Calu3 (cell line): ENCODE measurements at regions not wholly inside any gene's neighbourhood (a gene's known extent, or its start where the extent isn't known, plus 50 kb on each side); places are given as distances from the start of the nearest gene placed in this dataset.

ENCODE experiments used
- BruUV-seq: library from RNA; stranded (reverse); fragments of 400-500 nt; replicated peaks from 2 replicates; lab custom pipeline; 2021; lab: Mats Ljungman, UMichigan
- CTCF ChIA-PET: fragments of 300-600 bp; sonication (Branson Sonifier 250); formaldehyde crosslinking; loops from one replicate; lab custom pipeline; 2022; ENCODE audit warnings: antibody characterized with exemption; lab: Charles Lee
- DNase-seq: peaks from one replicate; pipeline ENCODE4 v3.0.0; 2022
- H3K27ac Mint-ChIP-seq: one replicate; pipeline ENCODE4 v1.8.0; 2022; ENCODE audit warnings: mixed read lengths; ENCODE audit not compliant: unreplicated experiment
- H3K27me3 Mint-ChIP-seq: one replicate; pipeline ENCODE4 v1.8.0; 2022; ENCODE audit warnings: mixed read lengths; ENCODE audit not compliant: unreplicated experiment
- H3K36me3 Mint-ChIP-seq: one replicate; pipeline ENCODE4 v1.8.0; 2022; ENCODE audit warnings: mild to moderate bottlenecking, moderate library complexity, mixed read lengths; ENCODE audit not compliant: insufficient read depth, unreplicated experiment
- H3K4me1 Mint-ChIP-seq: one replicate; pipeline ENCODE4 v1.8.0; 2022; ENCODE audit warnings: mild to moderate bottlenecking, low read depth, mixed read lengths; ENCODE audit not compliant: unreplicated experiment
- H3K4me3 Mint-ChIP-seq: one replicate; pipeline ENCODE4 v1.8.0; 2022; ENCODE audit warnings: mild to moderate bottlenecking, low read depth, moderate library complexity, mixed read lengths; ENCODE audit not compliant: unreplicated experiment
- H3K9me3 Mint-ChIP-seq: one replicate; pipeline ENCODE4 v1.8.0; 2022; ENCODE audit warnings: low read depth, mixed read lengths; ENCODE audit not compliant: unreplicated experiment
- intact Hi-C: fragments of 100-400 bp; cut with micrococcal nuclease; formaldehyde crosslinking; loops from one replicate; pipeline ENCODE4 v1.10.0; 2022; ENCODE audit not compliant: unreplicated experiment
- TF ChIP-seq, protein P1 (sequence below): fragments of 200-600 bp; IDR thresholded peaks from one replicate; pipeline ENCODE4 v1.8.0; 2022; ENCODE audit warnings: antibody characterized with exemption; ENCODE audit not compliant: unreplicated experiment

DNA sequence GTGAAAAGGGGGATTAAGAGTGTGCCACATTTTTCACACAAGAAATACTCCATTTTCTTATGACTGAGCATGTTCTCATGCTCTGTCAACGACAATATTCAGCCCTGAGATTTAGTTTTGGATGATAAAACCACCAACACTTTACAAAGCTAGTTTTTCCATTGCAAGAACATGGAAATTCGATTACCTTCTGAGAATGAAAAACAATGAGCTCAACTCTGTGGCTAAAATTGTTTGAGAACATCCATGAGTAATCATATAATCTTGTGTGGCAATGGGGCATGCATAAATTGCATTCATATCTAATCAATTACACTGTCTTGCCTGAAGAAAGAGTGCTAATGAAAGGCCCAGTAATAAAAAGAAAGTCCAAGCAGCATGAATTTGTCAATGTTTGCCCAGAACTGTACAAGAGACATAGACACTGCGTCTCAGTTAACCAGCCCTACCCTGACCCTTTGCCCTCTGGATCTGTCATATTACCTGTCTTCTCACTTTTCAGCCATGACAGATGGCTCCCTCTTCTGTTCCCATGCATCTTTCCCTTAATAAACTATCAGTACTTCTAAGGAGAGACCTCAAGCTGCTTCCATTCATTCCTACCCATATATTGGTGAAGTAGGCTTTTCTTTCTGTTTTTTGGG, 253.4 kb downstream of the FAM76B start:
- Mint-ChIP-seq H3K9me3 (no peaks in the 10 kb centered on the region), H3K36me3 (no peaks in the 10 kb centered on the region), H3K4me1 (no peaks in the 10 kb centered on the region), H3K27me3 (peaks cover 42% of the 10 kb centered on the region), H3K4me3 (no peak overlapping the region), H3K27ac (no peak overlapping the region)
- CTCF ChIA-PET = no interaction called here
- BruUV-seq = no TSS peak
- intact Hi-C loops = no loop called here
- no peak for DNase-seq
- TF ChIP-seq, protein P1, sequence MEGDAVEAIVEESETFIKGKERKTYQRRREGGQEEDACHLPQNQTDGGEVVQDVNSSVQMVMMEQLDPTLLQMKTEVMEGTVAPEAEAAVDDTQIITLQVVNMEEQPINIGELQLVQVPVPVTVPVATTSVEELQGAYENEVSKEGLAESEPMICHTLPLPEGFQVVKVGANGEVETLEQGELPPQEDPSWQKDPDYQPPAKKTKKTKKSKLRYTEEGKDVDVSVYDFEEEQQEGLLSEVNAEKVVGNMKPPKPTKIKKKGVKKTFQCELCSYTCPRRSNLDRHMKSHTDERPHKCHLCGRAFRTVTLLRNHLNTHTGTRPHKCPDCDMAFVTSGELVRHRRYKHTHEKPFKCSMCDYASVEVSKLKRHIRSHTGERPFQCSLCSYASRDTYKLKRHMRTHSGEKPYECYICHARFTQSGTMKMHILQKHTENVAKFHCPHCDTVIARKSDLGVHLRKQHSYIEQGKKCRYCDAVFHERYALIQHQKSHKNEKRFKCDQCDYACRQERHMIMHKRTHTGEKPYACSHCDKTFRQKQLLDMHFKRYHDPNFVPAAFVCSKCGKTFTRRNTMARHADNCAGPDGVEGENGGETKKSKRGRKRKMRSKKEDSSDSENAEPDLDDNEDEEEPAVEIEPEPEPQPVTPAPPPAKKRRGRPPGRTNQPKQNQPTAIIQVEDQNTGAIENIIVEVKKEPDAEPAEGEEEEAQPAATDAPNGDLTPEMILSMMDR = no peak

DNA sequence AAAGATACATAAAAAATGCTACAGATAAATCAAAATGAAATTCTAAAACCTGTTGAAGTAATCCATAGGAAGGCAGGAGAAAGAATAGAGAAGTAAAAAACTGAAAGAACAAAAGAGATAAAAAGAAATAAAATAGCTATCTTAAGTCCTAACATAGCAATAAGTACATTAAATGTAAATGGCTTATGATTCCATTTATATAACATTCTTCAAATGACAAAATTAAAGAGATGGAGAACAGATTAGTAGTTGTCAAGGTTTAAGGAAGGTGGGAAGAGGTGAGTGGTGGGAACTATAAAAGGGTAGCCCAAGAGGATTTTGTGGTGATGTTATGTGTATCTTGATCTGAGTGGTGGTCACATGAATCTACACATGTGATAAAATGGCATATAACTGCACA, 254.8 kb downstream of the FAM76B start:
- BruUV-seq = no TSS peak
- TF ChIP-seq, protein P1 = no peak
- DNase-seq = no peak
- peaks cover 55% of the 10 kb centered on the region for H3K27me3 Mint-ChIP-seq
- CTCF ChIA-PET = no interaction called here
- H3K27ac Mint-ChIP-seq = no peak overlapping the region
- no peak overlapping the region for H3K4me3 Mint-ChIP-seq
- no peaks in the 10 kb centered on the region for H3K9me3 Mint-ChIP-seq
- intact Hi-C loops = no loop called here
- no peaks in the 10 kb centered on the region for H3K4me1 Mint-ChIP-seq
- no peaks in the 10 kb centered on the region for H3K36me3 Mint-ChIP-seq

DNA sequence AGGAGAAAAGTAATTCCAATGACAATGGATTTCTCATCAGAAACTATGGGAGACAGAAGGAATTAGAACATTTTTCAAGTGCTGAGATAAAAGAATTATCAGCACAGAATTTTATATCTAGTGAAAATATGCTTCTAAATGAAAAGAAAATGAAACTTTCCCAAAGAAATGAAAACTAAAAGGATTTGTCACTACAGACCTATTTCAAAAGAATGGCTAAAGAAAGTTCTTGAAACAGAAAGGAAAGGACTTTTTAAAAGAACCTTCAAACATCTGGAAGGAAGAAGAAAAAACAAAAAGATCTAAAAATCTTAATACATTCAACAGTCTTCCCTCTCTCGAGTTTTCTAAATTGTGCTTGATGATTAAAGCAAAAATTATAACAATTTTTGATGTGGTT, 255.4 kb downstream of the FAM76B start:
- H3K4me1 Mint-ChIP-seq = no peaks in the 10 kb centered on the region
- no peak for DNase-seq
- TF ChIP-seq, protein P1 = no peak
- no peaks in the 10 kb centered on the region for H3K9me3 Mint-ChIP-seq
- CTCF ChIA-PET = no interaction called here
- BruUV-seq = no TSS peak
- H3K36me3 Mint-ChIP-seq = no peaks in the 10 kb centered on the region
- no peak overlapping the region for H3K27ac Mint-ChIP-seq
- intact Hi-C loops = no loop called here
- no peak overlapping the region for H3K4me3 Mint-ChIP-seq
- H3K27me3 Mint-ChIP-seq = peaks cover 55% of the 10 kb centered on the region

DNA sequence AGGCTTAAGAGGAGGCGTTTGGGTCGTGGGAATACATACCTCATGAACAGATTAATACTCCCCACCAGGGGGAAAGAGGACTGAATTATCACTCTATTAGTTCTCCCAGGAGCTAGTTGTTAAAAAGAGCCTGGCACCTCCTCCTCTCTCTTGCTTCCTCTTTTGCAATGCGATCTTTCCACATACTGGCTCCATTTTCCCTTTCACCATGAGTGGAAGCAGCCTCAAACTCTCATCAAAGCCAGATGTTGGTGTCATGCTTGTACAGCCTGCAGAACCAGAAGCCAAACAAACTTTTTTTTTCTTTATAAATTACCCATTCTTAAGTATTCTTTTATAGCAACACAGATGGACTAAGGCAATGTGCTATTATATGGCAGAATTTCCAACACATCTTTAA, 258.5 kb downstream of the FAM76B start:
- no peaks in the 10 kb centered on the region for H3K4me1 Mint-ChIP-seq

More for the DNA sequence above, 258.5 kb downstream of the FAM76B start:
- H3K27ac Mint-ChIP-seq = no peak overlapping the region
- H3K36me3 Mint-ChIP-seq = no peaks in the 10 kb centered on the region
- peaks cover 46% of the 10 kb centered on the region for H3K27me3 Mint-ChIP-seq
- CTCF ChIA-PET = no interaction called here
- intact Hi-C loops = no loop called here
- no peaks in the 10 kb centered on the region for H3K9me3 Mint-ChIP-seq
- H3K4me3 Mint-ChIP-seq = no peak overlapping the region
- TF ChIP-seq, protein P1 = no peak
- BruUV-seq = no TSS peak
- no peak for DNase-seq
